NK-92 (cell line): ENCODE measurements at regions not wholly inside any gene's neighbourhood (a gene's known extent, or its start where the extent isn't known, plus 50 kb on each side); places are given as distances from the start of the nearest gene placed in this dataset.

Experiments
- DNase-seq: peaks from one replicate; lab custom pipeline; 2025; ENCODE audit not compliant: unreplicated experiment; lab: John Stamatoyannopoulos, UW

- DNase-seq = no peak
Observed at GRCh38 chr7:68994841-68995240, 603.4 kb upstream of the AUTS2 start.

- DNase-seq = no peak
Observed at GRCh38 chr7:68998136-68998535, 600.1 kb upstream of the AUTS2 start.

GRCh38 chr7:69002416-69002815 lies 595.9 kb upstream of the AUTS2 start:
- no peak for DNase-seq

- DNase-seq = no peak
Observed at GRCh38 chr7:69012149-69012548, 586.1 kb upstream of the AUTS2 start.

GRCh38 chr7:69017208-69017607 lies 581.1 kb upstream of the AUTS2 start:
- DNase-seq = no peak

- DNase-seq = no peak
Observed at GRCh38 chr7:69018200-69018599, 580.1 kb upstream of the AUTS2 start.

- no peak for DNase-seq
Observed at GRCh38 chr7:69019437-69019836, 578.8 kb upstream of the AUTS2 start.

- DNase-seq = no peak
Observed at GRCh38 chr7:69020536-69020935, 577.7 kb upstream of the AUTS2 start.

- DNase-seq = no peak
Observed at GRCh38 chr7:69025249-69025648, 573.0 kb upstream of the AUTS2 start.

GRCh38 chr7:69032848-69033247 lies 565.4 kb upstream of the AUTS2 start:
- no peak for DNase-seq

- no peak for DNase-seq
Observed at GRCh38 chr7:69035826-69036225, 562.4 kb upstream of the AUTS2 start.

GRCh38 chr7:69036301-69036700 lies 562.0 kb upstream of the AUTS2 start:
- no peak for DNase-seq

- DNase-seq = no peak
Observed at GRCh38 chr7:69038915-69039314, 559.4 kb upstream of the AUTS2 start.

GRCh38 chr7:69042138-69042537 lies 556.1 kb upstream of the AUTS2 start:
- DNase-seq = no peak

- DNase-seq = no peak
Observed at GRCh38 chr7:69047151-69047754, 551.0 kb upstream of the AUTS2 start.

- DNase-seq = no peak
Observed at GRCh38 chr7:69049326-69049725, 548.9 kb upstream of the AUTS2 start.

GRCh38 chr7:69052447-69052846 lies 545.8 kb upstream of the AUTS2 start:
- DNase-seq = no peak

- no peak for DNase-seq
Observed at GRCh38 chr7:69060516-69060915, 537.8 kb upstream of the AUTS2 start.

- no peak for DNase-seq
Observed at GRCh38 chr7:69062020-69062765, 536.1 kb upstream of the AUTS2 start.

GRCh38 chr7:69067397-69067796 lies 530.9 kb upstream of the AUTS2 start:
- DNase-seq = no peak

GRCh38 chr7:69070476-69070875 lies 527.8 kb upstream of the AUTS2 start:
- DNase-seq = no peak

GRCh38 chr7:69076566-69076965 lies 521.7 kb upstream of the AUTS2 start:
- DNase-seq = no peak
